IMR-90 (cell line): ENCODE measurements at regions not wholly inside any gene's neighbourhood (a gene's known extent, or its start where the extent isn't known, plus 50 kb on each side); places are given as distances from the start of the nearest gene placed in this dataset.

Experiments
- CTCF ChIP-seq: conservative IDR thresholded peaks from 2 replicates; pipeline ENCODE4 v1.5.1; 2012; ENCODE audit warnings: mild to moderate bottlenecking, low read depth, low read length, improper control_type of control experiment
- POLR2A ChIP-seq: IDR thresholded peaks from 2 replicates; pipeline ENCODE4 v1.6.1; 2012; ENCODE audit warnings: mild to moderate bottlenecking, low read depth, low read length

GRCh38 chr3:19652336-19652735 lies 281.7 kb downstream of the EFHB start:
- TF ChIP-seq CTCF (no peak), POLR2A (no peak)
